Occipital lobe (tissue), 1 donor: ENCODE measurements at regions not wholly inside any gene's neighbourhood (a gene's known extent, or its start where the extent isn't known, plus 50 kb on each side); places are given as distances from the start of the nearest gene placed in this dataset.

Experiments
- DNase-seq: peaks from one replicate; lab custom pipeline; 2025; lab: John Stamatoyannopoulos, UW

GRCh38 chr2:123164216-123164615, 860.9 kb upstream of the CNTNAP5 start:
- no peak for DNase-seq

GRCh38 chr2:123165616-123166015, 859.5 kb upstream of the CNTNAP5 start:
- no peak for DNase-seq

GRCh38 chr2:123179526-123179925, 845.6 kb upstream of the CNTNAP5 start:
- no peak for DNase-seq

GRCh38 chr2:123195957-123196356, 829.1 kb upstream of the CNTNAP5 start:
- no peak for DNase-seq

- no peak for DNase-seq
Measured at GRCh38 chr2:123200035-123200434, 825.1 kb upstream of the CNTNAP5 start.

- DNase-seq: no peak
Measured at GRCh38 chr2:123207245-123207644, 817.8 kb upstream of the CNTNAP5 start.

GRCh38 chr2:123209202-123209601, 815.9 kb upstream of the CNTNAP5 start:
- no peak for DNase-seq

GRCh38 chr2:123211181-123211580, 813.9 kb upstream of the CNTNAP5 start:
- no peak for DNase-seq

GRCh38 chr2:123245156-123245555, 779.9 kb upstream of the CNTNAP5 start:
- no peak for DNase-seq

- no peak for DNase-seq
Measured at GRCh38 chr2:123258877-123259539, 766.1 kb upstream of the CNTNAP5 start.

- no peak for DNase-seq
Measured at GRCh38 chr2:123262856-123263255, 762.2 kb upstream of the CNTNAP5 start.

- DNase-seq: no peak
Measured at GRCh38 chr2:123283431-123283830, 741.7 kb upstream of the CNTNAP5 start.

- no peak for DNase-seq
Measured at GRCh38 chr2:123303731-123304130, 721.4 kb upstream of the CNTNAP5 start.
